CMK (cell line): ENCODE measurements at regions not wholly inside any gene's neighbourhood (a gene's known extent, or its start where the extent isn't known, plus 50 kb on each side); places are given as distances from the start of the nearest gene placed in this dataset.
"Not testable (repeated sequence)": the region's sequence is repeated elsewhere in the genome, so short reads cannot be mapped to it uniquely, and the experiment has no call there.

ENCODE experiments used
- DNase-seq: peaks from one replicate; pipeline ENCODE4 v3.0.0-alpha.2; 2010; ENCODE audit warnings: low read depth

DNA sequence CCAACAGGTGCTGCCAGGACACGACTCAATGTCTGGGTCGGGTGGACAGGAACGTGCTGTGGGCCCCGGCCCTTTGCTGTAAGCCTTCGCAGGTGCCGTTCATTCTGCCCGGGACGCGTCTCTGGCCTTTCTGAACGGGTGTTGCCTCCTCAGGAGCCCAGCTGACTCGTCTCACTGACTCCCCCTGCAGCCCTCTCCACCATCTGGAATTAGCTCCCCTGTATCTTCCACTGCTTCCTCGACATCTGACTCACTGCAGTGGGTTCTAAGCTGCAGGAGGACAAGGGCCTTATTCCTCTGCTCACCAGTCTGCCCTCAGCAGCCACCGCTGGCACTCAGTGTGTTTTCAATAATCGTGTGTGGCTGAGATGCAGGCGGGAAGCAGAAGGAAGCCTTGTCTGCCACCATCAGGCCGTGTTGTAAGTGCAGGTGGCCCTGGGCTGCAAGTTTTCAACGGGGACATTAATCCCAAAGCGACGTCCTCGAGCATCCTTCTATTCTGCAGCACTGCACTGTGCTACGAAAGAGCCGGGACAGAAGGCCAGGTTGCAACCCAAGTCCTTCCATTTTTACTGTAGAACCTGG is 256.2 kb downstream of the FOXL1 start:
- DNase-seq, result no peak

DNA sequence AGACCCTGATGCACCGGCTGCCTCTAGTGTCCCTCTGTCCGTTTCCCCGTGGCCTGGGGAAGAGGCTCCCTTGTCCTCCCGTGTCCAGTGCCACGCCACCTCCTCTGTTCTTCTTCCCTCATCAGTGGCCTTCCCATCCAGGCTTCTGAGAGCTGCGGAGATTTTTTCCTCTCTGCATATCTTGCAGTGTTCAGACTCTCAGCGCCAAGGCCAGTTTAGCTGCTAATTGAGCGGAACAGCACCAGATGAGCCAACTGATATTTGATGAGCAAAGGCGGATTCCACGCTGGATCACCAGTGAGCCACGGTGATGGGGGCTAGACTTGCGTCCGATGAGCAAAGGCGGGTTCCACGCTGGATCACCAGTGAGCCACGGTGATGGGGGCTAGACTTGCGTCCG is 257.6 kb downstream of the FOXL1 start:
- DNase-seq, result no peak

DNA sequence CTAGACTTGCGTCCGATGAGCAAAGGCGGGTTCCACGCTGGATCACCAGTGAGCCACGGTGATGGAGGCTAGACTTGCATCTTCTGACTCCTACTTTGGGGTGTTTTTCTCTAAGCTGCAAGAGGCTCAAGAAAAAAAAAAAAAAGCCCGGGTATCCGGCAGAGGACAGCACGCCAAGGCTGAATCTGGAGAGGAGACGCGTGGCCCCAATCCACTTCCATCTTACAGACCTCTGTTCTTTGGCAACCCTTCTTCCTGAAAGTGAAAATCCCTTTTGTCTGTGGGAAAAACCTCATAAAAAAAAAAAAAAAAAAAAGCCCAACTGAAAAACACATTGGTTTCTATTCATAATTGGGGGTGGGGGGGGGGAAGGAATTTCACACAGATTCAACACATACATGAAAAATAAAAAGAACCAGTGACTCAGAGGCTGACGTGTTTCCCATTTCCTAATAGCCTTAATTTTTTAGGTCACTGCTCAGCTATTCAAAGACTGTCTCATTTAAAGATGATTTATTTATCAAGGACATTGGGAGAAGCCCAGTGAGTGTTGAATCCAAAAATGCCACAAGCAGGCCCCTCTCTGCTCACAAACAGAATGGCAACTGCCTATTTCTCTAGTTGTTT is 258.3 kb downstream of the FOXL1 start:
- no peak for DNase-seq

DNA sequence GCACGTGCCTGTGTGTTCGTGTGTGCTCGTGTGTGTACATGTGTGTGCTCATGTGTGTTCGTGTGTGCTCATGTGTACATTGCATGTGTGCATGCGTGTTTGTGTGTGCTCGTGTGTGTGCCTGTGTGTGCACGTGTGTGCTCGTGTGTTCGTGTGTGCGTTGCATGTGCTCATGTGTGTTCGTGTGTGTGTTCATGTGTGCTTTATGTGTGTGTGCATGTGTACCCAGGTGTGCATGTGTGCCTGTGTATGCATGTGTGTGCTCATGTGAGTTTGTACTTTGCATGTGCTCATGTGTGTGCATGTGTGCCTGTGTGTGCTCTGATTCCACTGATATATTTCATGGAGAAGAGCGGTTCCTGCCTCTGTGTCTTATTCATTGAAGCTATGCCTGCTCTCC is 265.5 kb downstream of the FOXL1 start:
- no peak for DNase-seq

DNA sequence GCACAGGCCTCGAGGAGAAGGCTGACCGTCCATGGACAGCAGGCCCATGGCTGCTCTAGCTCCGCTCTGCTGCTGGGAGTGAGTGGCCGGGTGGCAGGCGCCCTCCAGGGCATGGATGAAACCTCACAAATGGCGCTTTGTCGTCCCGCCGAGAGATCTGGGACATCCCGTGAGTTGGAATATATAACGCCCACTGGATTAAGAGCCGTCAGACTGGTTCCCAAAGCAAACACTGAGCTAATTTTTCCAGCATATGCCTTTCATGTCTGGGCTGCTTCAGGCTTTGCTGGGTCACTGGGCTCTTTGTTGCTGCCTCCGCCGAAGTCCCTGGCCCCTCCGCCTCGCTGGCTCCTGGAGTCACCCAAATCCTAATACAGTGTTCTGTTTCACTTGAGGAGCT is 266.3 kb downstream of the FOXL1 start:
- DNase-seq, result no peak

DNA sequence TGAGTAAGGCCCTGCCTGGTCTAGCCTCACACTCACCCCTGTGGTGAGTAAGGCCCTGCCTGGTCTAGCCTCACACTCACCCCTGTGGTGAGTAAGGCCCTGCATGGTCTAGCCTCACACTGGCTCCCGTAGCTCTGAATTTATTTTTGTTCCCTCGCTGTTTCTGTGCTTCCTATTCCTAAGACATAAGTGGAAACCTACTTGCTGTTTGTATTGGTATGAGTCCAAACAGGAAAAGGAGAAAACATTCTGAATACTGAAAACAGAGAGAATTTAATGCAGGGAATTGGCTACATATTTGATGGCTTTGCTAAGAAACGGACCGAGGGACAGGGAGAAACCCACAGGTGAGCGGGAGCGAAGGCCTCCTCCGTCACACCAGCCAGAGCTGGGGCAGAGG is 267.8 kb downstream of the FOXL1 start:
- no peak for DNase-seq

DNA sequence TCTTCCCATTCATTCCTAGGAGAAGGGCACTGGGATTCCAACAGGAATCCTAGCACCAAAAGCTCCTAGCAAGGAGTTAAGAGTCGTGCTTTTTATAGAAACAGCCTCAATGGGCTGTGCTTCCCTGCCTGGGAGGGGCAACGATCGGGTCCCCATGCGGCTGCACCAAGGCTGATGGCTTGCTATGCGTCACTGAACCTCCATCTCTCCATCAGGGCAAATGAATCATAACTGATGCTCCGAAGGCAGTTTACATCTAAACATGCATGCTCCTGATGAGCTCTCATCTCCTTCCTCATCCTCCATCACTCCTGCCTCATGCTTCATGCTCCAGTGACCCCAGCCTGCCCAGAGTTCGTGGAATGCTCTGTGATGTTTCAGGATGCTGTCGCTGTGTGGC is 270.5 kb downstream of the FOXL1 start:
- no peak for DNase-seq

DNA sequence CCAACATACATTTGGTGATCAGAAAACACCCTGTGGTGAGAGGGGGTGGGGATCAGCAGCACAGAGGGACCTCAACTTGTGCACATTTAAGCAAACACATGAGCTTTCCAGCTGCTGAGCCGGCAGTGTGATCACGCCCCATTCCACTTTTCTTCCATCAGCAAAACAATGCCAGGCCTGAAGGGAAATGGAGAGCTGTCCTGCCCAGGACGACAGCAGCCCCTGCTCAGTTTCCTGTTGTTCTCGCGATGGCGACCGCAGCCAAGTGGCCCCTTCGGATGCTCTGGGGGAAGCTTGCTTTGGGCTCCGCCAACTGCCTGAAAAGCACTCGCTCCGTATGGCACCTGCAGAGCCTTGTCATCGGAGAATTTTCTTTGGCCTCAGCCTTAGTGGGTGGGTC is 272.3 kb downstream of the FOXL1 start:
- DNase-seq, result no peak

DNA sequence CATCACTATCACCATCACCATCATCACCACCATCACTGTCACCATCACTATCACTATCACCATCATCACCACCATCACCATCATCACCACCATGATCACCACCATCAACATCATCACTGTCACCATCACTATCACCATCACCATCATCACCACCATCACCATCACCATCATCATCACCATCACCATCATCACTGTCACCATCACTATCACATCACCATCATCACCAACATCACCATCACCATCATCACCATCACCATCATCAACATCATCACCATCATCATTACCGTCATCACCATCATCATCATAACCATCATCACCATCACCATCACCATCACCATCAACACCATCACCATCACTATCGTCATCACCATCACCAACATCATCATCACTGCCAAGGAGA is 273.8 kb downstream of the FOXL1 start:
- DNase-seq, result no peak

DNA sequence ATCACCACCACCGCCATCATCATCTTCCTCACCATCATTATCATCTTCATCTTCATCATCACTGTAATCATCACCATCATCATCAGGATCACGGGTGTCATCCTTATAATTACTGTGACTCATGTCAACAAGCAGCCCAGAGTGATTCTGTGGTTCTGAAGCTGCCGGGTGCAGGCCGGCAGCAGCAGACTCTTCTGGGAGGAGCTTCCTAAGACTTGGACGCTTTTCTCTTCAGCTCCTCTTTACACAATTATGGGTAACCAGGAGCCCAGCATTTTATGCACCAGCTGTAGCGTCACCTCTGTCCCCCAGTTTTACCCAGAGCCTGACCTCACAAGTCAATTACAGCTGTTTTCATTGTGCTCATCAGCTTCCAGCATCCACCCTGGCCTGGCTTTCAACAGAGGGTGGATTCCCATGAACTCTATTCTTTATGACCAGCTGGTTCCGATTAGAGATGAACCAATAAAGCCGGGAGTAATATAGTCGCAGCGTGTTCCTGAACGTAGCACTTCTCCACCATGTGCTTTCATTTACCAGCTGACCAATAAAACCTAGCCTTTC is 275.8 kb downstream of the FOXL1 start:
- DNase-seq, result no peak

DNA sequence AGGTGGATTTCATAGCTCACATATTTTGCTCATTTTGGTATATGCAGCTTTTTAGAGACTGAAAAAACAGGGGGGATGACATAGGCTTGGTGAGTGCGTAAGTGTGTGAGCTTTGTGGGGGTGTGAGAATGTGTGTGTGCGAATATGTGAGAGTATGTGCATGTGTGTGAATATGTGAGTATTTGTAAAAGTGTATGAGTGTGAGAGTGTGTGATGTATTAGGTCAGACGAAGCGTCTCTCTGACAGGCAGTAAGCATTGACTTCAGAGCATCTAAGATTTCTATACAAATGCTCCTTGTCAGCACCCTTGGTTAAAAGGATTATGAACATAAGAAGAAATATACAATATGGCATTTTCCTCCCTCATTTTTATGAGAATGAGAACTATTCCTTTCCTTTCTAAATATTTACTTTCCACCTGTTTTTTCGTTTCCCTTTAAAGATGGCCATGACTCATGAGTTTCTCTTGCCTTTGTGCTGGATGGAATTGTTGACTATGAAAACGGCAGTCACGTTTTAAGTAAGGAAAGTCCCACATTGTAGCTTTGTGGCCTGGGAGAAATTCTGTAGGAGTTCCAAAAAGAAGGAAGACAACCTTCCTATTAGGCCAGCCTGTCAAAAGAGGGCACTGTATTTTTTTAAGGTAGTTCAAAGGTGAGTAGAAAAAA is 276.4 kb downstream of the FOXL1 start:
- DNase-seq, result no peak

DNA sequence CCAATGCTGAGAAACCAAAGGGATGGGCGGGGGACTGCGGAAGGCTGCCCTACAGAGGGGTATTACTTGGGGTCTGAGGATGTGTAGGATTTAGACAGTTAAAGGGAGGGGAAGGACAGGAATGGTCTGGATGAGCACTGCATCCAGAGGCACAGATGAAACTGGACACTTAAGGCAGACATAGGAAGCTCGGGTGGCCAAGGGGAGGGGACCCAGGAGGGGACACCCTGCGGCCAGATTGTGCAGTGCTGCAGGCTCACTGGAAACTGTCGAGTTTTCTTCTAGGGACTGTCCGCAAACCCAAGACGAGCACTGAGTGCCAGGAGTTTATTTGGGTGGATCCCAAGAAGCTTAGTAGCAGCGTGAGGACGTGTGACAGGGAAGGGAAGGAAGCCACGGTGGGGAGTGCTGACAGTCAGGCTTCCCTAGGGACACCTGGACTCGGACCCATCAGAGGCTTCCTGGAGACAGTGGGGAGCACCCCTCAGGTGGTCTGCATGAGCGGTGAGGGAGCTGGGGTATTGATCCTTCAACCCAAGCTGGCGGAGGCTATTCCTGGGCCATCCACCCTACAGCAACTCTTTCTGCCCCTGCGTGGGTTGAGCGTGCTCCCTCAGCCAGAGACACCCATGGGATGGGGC is 278.7 kb downstream of the FOXL1 start:
- no peak for DNase-seq

DNA sequence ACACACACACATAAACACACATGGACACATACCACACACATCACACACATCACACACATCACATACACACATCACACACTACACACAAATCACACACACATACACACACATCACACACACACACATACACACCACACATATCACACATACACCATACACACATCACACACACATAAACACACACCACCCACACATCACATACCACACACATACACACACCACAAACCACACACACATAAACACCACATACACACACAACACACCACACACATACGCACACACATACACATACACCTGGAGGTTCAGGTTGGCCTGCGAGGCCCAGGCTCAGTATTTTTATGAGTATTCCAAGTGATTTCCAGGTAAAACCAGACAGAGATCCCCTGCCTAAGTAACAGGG is 279.5 kb downstream of the FOXL1 start:
- no peak for DNase-seq

DNA sequence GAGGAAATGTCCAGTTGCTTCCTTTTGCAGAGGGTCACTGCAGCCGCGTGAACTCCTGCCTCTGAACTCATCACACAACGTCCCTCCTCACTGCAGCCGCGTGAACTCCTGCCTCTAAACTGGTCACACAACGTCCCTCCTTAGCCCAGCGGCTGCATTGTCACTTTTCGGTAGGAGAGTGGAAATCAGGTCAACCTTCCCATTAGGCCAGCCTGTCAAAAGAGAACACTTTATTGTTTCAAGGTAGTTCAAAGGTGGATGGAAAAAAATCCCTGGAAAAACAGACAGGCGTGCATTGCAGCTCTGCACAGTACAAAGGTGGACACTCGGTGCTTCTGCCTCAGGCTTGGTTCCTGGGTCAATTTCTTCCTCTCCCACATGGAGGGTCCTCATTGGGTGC is 280.2 kb downstream of the FOXL1 start:
- DNase-seq, result no peak

DNA sequence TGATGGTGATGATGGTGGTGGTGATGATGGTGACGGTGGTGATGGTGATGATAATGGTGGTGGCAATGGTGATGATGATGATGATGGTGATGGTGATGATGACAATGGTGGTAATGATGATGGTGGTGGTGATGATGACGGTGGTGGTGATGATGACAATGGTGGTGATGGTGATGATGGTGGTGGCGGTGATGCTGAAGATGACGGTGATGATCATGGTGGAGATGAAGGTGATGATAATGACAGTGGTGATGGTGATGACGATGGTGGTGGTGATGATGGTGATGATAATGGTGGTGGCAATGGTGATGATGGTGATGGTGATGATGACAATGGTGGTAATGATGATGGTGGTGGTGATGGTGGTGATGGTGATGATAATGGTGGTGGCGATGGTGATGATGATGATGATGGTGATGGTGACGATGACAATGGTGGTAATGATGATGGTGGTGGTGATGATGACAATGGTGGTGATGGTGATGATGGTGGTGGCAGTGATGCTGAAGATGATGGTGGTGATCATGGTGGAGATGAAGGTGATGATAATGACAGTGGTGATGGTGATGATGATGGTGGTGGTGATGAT is 283.0 kb downstream of the FOXL1 start:
- not testable (repeated sequence) for DNase-seq

DNA sequence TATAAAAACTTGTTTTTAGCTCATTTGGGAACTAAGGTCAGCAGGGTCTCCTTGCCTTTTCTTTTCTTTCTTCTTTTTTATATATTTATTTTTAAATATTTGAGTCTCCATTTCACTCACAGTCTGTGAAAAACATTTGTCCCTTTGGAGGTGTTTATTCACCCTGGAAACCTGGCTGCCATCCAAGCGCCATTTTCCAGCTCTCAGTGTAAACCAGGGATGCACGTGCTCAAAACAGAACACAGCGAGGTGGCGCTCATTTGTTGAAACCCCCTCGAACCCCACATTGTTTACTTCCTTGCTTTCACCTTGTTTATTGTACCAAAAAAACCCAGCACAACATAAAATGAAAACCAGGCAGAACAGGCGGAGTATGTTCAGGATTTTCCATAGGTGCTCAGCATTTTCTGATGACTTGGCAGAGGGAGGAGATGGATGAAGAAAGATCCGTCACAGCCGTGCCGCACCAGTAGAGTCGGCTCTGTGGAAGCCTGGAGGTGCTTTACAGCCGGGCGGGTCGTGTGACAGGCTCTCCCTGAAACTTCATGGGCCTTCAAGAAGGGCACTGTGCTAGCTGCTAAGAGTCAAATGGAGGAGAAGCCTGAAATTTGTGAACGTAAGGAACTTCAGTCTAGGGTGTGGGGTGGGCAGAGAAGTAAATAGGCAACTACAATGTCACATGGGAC is 284.4 kb downstream of the FOXL1 start:
- no peak for DNase-seq

DNA sequence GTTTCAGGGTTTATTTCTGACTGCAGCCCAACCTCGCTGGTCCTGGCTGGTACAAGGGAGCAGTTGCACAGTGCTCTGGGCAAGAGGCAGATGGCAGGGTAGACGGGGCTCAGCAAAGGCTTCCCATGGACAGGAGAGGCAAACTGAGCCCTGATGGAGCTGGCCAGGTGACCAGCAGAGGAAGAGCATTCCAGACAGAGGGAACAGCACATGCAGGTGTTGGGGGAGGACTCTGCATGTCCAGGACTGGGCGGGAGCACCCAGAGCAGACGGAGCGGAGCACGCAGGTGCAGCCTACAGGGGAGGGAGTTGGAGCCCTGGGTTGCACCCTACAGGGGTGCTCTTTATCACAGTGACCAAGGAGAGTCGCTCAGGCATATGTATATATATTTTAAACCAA is 285.3 kb downstream of the FOXL1 start:
- no peak for DNase-seq

DNA sequence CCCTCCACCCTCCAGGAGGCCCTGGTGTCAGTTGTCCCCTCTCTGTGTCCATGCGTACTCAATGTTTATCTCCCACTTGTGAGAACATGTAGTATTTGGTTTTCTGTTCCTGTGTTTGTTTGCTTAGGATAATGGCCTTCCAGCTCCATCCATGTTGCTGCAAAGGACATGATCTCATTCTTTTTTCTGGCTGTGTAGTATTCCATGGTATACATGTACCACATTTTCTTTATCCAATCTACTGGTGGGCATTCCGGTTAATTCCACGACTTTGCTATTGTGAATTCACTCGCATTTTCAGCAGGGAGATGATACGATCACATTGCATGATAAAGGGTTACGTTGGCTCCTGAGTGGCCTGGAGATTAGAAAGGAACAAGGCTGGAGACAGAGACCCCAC is 286.2 kb downstream of the FOXL1 start:
- DNase-seq, result no peak

DNA sequence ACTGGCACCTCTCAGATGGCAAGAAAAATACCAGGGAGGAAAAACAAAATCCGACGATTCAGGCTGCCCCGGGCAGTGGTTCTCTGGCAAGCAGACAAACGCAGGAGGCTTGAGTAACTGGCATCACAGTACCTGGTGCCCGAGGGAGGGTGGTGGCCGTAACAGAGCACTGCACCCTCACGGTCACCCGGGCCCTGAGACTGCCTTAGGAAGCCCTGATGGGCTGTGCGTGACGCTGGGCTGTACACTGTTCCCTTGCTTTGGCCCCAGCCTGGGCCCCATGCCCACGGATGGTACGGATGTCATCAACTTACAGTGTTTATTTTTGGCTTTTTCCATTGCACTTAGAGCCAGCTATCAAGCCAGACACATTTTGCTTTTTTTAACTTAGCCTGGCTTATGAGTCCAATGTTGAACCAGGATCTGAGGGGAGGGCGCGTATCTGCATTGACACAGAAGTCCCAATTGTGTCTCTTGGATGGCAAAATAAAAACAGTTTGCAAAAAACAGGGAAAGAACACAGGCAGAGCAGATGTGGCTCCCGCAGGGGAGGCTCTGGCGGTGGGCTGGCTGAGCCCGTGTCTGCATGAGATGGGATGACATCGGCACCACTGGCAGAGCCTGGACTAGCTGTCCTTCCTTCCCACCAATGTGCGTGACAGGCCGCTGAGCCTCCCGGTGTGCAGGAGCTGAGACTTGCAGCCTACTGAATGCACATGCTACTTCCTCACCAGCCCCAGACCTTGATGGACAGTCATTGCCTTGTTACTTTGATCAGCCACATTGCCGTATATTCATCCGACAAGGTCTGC is 287.7 kb downstream of the FOXL1 start:
- DNase-seq, result no peak

DNA sequence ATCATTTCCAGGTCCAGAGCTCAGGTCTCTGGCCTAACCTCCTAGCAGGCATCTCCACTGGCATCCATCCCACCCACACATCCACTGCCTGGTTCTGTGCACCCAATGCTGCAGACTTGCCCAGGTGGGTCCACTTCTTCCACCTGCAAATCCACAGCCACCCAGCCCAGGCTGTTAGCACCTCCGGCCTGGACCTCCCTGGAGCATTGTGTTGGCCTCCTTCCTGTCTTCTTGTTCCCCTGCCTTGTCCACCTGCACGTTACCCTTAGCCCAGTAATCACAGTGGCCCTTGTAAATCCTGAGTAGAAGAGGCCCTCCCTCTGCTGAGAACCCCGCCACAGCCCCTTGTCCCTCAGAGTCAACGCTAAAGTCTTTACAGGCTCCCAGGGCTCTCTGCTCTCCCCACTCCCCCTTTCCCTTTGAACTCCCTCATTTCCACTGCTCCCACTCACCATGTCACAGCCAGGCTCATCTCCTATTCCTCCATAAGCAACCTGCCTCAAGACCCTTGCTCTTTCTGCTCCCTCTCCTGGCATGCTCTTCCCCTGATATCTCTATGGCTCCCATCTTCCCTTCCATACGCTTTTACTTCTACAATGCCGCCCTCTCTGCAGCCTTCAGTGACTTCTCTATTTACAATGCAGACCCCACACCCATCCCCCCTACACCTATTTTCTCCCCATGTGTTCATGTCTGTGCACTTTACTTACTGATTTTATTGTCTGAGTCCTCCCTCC is 288.8 kb downstream of the FOXL1 start:
- DNase-seq, result no peak

DNA sequence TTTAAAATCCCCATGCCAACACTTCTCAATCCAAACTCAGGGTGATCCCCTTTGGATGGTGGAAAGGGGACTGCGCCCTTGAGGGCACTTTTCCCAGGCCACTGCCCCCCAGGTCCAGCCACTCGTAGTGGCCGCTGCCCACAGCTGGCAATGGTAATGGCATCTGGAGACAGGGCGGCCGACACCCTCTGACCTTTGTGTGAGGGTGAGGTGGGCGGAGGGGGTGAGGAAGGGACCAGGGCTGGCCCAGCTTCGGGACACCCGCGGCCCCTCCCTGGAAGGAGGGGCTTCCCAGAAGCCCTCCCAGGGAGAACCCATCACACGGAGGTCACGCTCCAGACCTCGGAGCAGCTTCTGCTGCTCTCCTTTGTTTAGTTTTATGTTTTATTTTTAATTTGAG is 289.7 kb downstream of the FOXL1 start:
- DNase-seq, result no peak
